ENCODE measurements at regions not wholly inside any gene's neighbourhood (a gene's known extent, or its start where the extent isn't known, plus 50 kb on each side); places are given as distances from the start of the nearest gene placed in this dataset.

- DNase-seq: no peak
Measured at GRCh38 chr16:65876624-65877023, 489.9 kb upstream of the CDH5 start.

DNA sequence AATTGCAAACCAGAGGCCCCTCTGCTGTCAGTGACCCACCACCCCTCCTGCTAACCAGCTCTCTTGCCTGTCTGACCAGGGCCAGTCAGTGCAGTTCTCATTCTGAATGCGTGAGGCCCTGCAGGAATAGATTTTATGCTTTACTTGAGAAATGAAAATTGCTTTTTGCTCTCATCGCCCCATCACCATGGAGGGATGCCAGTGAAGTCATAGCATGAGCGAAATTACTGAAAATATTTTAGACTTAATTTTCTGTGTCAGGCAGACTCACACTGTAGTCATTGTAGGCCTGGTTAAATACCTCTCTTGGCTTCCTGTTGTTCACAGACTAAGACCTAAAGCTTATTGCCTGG is 490.5 kb upstream of the CDH5 start:
- no peak for DNase-seq

- no peak for DNase-seq
Measured at GRCh38 chr16:65875381-65876055, 491.0 kb upstream of the CDH5 start.

GRCh38 chr16:65869261-65869660 is 497.2 kb upstream of the CDH5 start:
- DNase-seq: no peak

- DNase-seq: no peak
Measured at GRCh38 chr16:65867276-65867960, 499.1 kb upstream of the CDH5 start.

GRCh38 chr16:65863236-65863635 is 503.3 kb upstream of the CDH5 start:
- DNase-seq: no peak

DNA sequence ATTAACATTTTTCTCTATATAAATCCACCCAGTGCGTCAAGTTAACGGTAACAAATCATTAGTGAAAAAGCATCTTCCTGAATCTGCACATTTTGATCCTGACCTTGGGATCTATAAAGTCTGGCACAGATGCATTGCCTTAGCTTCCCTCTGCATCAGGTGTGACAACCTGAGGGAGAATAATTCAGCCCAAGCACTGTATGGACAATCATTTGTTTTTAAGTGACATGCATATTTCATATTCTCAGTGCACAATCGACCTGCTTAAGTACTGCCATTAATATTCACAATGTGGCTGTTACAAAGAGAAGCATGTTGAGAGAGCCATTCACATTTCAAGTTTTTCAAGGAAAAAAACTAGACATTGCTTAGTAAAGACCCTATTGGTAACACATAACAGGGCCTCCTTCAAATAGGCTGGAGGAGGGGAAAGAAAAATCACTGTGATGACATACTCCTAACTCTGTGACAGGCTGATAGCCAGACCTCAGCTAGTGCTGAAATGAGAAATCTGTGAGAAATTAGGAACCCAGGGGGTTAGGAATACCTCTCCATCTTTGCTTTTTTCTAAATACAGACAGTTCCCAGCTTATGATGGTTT is 505.3 kb upstream of the CDH5 start:
- no peak for DNase-seq

GRCh38 chr16:65855171-65856145 is 511.0 kb upstream of the CDH5 start:
- no peak for DNase-seq

DNA sequence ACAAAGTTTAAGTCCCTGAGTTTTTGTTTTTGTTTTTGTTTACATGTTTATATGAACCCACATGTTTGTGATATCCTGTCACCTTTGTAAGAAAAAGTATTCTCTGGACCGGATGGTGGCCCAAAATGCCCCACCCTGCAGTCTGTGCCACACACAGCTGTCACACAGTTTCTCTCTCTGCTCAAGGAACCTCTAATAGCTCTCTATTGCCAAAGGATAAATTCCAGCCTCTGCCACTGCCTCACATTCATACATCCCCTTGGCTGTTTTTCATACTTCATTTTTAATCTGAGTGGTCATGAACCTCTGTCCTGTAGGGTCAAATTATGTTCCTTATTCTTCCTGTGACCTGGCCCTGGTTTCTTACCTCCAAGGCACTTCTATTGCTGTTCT is 520.3 kb upstream of the CDH5 start:
- no peak for DNase-seq

GRCh38 chr16:65845466-65846209 is 520.9 kb upstream of the CDH5 start:
- DNase-seq: no peak

- DNase-seq: no peak
Measured at GRCh38 chr16:65843941-65844340, 522.5 kb upstream of the CDH5 start.

GRCh38 chr16:65842067-65842466 is 524.4 kb upstream of the CDH5 start:
- DNase-seq: no peak

- DNase-seq: no peak
Measured at GRCh38 chr16:65838001-65838400, 528.5 kb upstream of the CDH5 start.

- DNase-seq: no peak
Measured at GRCh38 chr16:65837464-65837863, 529.0 kb upstream of the CDH5 start.

GRCh38 chr16:65834688-65835087 is 531.8 kb upstream of the CDH5 start:
- no peak for DNase-seq

DNA sequence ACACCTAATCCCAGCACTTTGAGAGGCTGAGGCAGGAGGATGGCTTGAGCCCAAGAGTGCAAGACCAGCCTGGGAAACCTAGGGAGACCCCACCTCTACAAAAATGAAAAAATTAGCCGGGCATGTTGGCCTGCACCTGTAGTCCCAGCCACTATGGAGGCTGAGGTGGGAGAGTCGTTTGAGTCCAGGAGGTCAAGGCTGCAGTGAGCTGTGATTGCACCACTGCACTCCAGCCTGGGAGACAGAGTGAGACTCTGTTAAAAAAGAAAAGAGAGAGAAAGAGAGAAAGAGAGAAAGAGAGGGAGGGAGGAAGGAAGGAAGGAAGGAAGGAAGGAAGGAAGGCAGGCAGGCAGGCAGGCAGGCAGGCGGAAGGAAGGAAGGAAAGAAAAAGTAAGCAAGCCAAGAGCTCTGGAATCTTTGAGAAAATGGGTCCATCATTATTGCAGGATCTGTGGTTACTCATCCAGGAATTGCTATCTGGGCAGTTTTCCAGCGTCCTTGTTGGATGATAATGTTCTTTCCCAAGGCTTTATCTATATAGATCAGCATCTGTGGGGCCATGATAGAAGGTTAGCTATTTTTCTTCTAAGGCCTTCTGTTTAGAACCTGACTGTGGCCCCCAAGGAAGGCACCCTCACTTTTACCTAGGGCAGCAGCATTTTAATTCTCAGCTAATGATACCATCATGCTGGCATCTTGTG is 533.2 kb upstream of the CDH5 start:
- no peak for DNase-seq

DNA sequence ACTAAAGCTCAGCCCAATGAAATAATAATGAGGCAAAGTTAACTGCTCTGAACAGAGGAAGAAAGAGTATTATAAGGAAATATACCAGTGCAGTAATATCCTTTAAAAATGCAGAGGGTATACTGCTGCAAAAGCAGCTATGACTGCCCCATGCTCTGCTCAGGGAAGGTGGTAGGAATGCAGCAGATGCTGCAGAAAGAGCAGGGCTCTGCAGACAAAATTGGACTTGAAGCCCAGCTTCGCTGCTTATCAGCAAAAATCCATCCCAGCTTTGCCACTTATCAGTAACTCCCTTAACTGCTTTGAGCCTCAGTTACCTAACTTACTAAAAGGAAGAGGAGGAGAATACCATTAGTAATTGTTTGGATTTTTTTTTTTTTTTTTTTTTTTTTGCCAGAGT is 533.8 kb upstream of the CDH5 start:
- DNase-seq: no peak

- no peak for DNase-seq
Measured at GRCh38 chr16:65831903-65832666, 534.4 kb upstream of the CDH5 start.

GRCh38 chr16:65829076-65829475 is 537.4 kb upstream of the CDH5 start:
- no peak for DNase-seq

DNA sequence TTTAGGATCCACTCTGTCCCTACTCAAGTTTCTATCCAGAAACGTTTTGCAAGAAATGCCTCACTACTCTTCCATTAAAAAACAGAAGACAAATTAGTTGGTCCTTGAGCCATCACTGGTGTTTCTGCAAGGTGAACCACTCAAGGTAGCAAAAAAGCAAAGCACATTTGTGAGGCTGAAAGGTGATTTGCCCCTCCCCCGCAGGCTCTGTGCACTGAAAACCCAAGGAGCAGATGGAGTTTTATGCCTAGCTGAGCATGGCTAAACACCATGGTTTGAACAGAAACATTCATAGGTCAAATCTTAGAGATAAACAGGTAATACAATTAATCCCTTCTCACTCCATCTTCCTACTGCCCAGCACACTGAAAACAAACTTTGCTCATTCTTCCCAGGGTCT is 538.2 kb upstream of the CDH5 start:
- DNase-seq: no peak

DNA sequence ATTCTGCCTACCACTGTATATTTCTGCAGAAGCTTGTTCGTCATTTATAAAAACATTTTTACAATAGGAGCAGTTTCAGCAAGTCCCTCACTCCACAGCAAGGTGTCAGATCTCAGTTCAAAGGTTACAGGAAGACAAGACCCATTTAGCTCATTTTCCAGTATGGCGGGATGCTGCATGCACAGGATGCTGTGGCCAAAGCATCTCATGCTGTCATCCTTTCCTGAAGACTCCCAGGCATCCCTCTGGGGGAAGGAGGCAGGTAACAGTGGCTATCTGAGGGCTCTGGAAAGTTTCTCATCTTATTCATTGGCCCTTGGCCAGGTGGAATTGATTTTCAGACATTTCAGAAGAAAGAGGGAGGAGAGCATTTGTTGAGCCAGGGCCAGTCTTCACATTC is 539.3 kb upstream of the CDH5 start:
- no peak for DNase-seq
